Loucy (cell line): ENCODE measurements at regions not wholly inside any gene's neighbourhood (a gene's known extent, or its start where the extent isn't known, plus 50 kb on each side); places are given as distances from the start of the nearest gene placed in this dataset.
"Not testable (repeated sequence)": the region's sequence is repeated elsewhere in the genome, so short reads cannot be mapped to it uniquely, and the experiment has no call there.

Source experiments
- CTCF ChIP-seq: fragments of 200-600 bp; sonication (generic); conservative IDR thresholded peaks from 2 replicates; pipeline ENCODE4 v1.5.1; 2014; ENCODE audit warnings: mild to moderate bottlenecking, antibody characterized with exemption, low read length
- EZH2phosphoT487 ChIP-seq: fragments of 200-600 bp; IDR thresholded peaks from 2 replicates; pipeline ENCODE4 v1.6.1; 2018; ENCODE audit warnings: antibody characterized with exemption, mild to moderate bottlenecking, moderate library complexity, borderline replicate concordance

GRCh38 chr2:239817468-239818031 lies 207.6 kb downstream of the NDUFA10 start:
- not testable (repeated sequence) for TF ChIP-seq CTCF, EZH2phosphoT487
